A673 (cell line): ENCODE measurements at regions not wholly inside any gene's neighbourhood (a gene's known extent, or its start where the extent isn't known, plus 50 kb on each side); places are given as distances from the start of the nearest gene placed in this dataset.

ENCODE experiments used
- BruUV-seq: library from RNA; stranded (reverse); fragments of 400-500 nt; replicated peaks from 2 replicates; lab custom pipeline; 2021; lab: Mats Ljungman, UMichigan
- CTCF ChIA-PET: fragments of 300-600 bp; sonication (Branson Sonifier 250); formaldehyde crosslinking; loops from one replicate; lab custom pipeline; 2022; ENCODE audit warnings: antibody characterized with exemption; lab: Charles Lee
- POLR2A ChIA-PET: fragments of 300-600 bp; sonication (Branson Sonifier 250); formaldehyde crosslinking; loops from one replicate; lab custom pipeline; 2022; ENCODE audit warnings: antibody characterized with exemption; ENCODE audit not compliant: low non-redundant PET; lab: Charles Lee
- DNase-seq: peaks from one replicate; pipeline ENCODE4 v3.0.0-alpha.2; 2015; ENCODE audit warnings: low spot score
- H3K27ac ChIP-seq: fragments of 200-600 bp; sonication (generic); 2 replicates; pipeline ENCODE4 v1.5.1; 2016; ENCODE audit warnings: mixed run types, low read depth, mild to moderate bottlenecking, mixed read lengths, antibody characterized with exemption, low read length; ENCODE audit not compliant: poor library complexity, severe bottlenecking
- H3K27me3 ChIP-seq: fragments of 200-600 bp; sonication (generic); replicated peaks from 2 replicates; pipeline ENCODE4 v1.6.1; 2017; ENCODE audit warnings: mixed run types, low read depth, mild to moderate bottlenecking, mixed read lengths, antibody characterized with exemption, low read length; ENCODE audit not compliant: insufficient read depth, poor library complexity
- H3K36me3 ChIP-seq: fragments of 200-600 bp; sonication (generic); 2 replicates; pipeline ENCODE4 v1.6.1; 2016; ENCODE audit warnings: mixed run types, mild to moderate bottlenecking, mixed read lengths, antibody characterized with exemption, low read length; ENCODE audit not compliant: insufficient read depth, poor library complexity, severe bottlenecking
- H3K4me1 ChIP-seq: fragments of 200-600 bp; sonication (generic); 2 replicates; pipeline ENCODE4 v1.6.1; 2017; ENCODE audit warnings: mixed run types, mild to moderate bottlenecking, mixed read lengths, antibody characterized with exemption, low read length; ENCODE audit not compliant: insufficient read depth, poor library complexity, severe bottlenecking
- H3K4me3 ChIP-seq: fragments of 200-600 bp; sonication (generic); 2 replicates; pipeline ENCODE4 v1.5.1; 2016; ENCODE audit warnings: low read depth, mixed run types, mild to moderate bottlenecking, mixed read lengths, low read length; ENCODE audit not compliant: poor library complexity, severe bottlenecking
- H3K9me3 ChIP-seq: fragments of 200-600 bp; sonication (generic); 2 replicates; pipeline ENCODE4 v1.6.1; 2016; ENCODE audit warnings: mixed run types, low read depth, mild to moderate bottlenecking, mixed read lengths, antibody characterized with exemption, low read length; ENCODE audit not compliant: poor library complexity, severe bottlenecking
- EZH2 ChIP-seq: fragments of 200-600 bp; sonication (generic); IDR thresholded peaks from 2 replicates; pipeline ENCODE4 v1.6.1; 2017; ENCODE audit warnings: borderline replicate concordance, low read depth, mild to moderate bottlenecking, mixed read lengths, antibody characterized with exemption, low read length; ENCODE audit not compliant: poor library complexity, severe bottlenecking
- intact Hi-C: fragments of 100-400 bp; cut with micrococcal nuclease; formaldehyde crosslinking; loops from one replicate; pipeline ENCODE4 v1.10.0; 2022; ENCODE audit not compliant: unreplicated experiment
- TF ChIP-seq, protein P1 (sequence below): fragments of 300-800, 200-600 bp; sonication (generic); conservative IDR thresholded peaks from 2 replicates; pipeline ENCODE4 v1.5.1; 2017; ENCODE audit warnings: low read depth, mild to moderate bottlenecking, antibody characterized with exemption, low read length, moderate library complexity, mixed read lengths

GRCh38 chr18:11290786-11291185 is 141.4 kb upstream of the PIEZO2 start:
- Histone ChIP-seq H3K27ac (no peak overlapping the region), H3K4me1 (no peaks in the 10 kb centered on the region), H3K27me3 (peaks cover 59% of the 10 kb centered on the region), H3K9me3 (no peaks in the 10 kb centered on the region), H3K4me3 (no peak overlapping the region), H3K36me3 (no peaks in the 10 kb centered on the region)
- intact Hi-C loops = no loop called here
- POLR2A ChIA-PET = no interaction called here
- TF ChIP-seq, protein P1, sequence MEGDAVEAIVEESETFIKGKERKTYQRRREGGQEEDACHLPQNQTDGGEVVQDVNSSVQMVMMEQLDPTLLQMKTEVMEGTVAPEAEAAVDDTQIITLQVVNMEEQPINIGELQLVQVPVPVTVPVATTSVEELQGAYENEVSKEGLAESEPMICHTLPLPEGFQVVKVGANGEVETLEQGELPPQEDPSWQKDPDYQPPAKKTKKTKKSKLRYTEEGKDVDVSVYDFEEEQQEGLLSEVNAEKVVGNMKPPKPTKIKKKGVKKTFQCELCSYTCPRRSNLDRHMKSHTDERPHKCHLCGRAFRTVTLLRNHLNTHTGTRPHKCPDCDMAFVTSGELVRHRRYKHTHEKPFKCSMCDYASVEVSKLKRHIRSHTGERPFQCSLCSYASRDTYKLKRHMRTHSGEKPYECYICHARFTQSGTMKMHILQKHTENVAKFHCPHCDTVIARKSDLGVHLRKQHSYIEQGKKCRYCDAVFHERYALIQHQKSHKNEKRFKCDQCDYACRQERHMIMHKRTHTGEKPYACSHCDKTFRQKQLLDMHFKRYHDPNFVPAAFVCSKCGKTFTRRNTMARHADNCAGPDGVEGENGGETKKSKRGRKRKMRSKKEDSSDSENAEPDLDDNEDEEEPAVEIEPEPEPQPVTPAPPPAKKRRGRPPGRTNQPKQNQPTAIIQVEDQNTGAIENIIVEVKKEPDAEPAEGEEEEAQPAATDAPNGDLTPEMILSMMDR = no peak
- TF ChIP-seq EZH2 = no peak
- CTCF ChIA-PET = no interaction called here
- BruUV-seq = no TSS peak
- DNase-seq = no peak

- Histone ChIP-seq H3K27ac (no peak overlapping the region), H3K36me3 (no peaks in the 10 kb centered on the region), H3K4me3 (no peak overlapping the region), H3K9me3 (no peaks in the 10 kb centered on the region), H3K27me3 (peaks cover 44% of the 10 kb centered on the region), H3K4me1 (no peaks in the 10 kb centered on the region)
- ChIA-PET CTCF (no interaction called here), POLR2A (no interaction called here)
- DNase-seq = no peak
- intact Hi-C loops = no loop called here
- BruUV-seq = no TSS peak
- TF ChIP-seq, protein P1 = no peak
- TF ChIP-seq EZH2 = no peak
Observed at GRCh38 chr18:11289248-11289647, 139.9 kb upstream of the PIEZO2 start.

DNA sequence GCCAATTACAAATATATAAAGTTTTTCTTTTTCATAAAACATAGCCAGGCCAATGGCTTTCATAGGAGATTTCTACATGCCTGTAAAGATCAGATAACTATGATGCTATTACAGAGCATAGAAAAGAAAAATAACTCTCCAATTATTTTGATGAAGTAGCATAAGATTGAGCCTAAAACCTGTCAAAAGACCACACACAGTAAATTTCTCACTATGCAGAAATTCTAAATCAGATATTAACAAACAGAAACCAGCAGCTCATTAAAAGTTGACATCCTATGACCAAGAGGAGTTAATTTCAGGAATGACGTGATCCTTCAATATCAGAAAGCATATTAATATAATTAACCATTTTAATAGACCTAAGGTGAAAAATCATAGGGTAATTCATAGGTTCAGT is 139.0 kb upstream of the PIEZO2 start:
- H3K36me3 ChIP-seq = no peaks in the 10 kb centered on the region
- H3K27me3 ChIP-seq = peaks cover 39% of the 10 kb centered on the region
- DNase-seq = no peak
- intact Hi-C loops = no loop called here
- H3K4me3 ChIP-seq = no peak overlapping the region
- no TSS peak for BruUV-seq
- H3K27ac ChIP-seq = no peak overlapping the region
- no peaks in the 10 kb centered on the region for H3K4me1 ChIP-seq
- H3K9me3 ChIP-seq = no peaks in the 10 kb centered on the region
- ChIA-PET CTCF (no interaction called here), POLR2A (no interaction called here)
- no peak for TF ChIP-seq EZH2
- TF ChIP-seq, protein P1 = no peak
